ENCODE measurements at regions not wholly inside any gene's neighbourhood (a gene's known extent, or its start where the extent isn't known, plus 50 kb on each side); places are given as distances from the start of the nearest gene placed in this dataset.

DNA sequence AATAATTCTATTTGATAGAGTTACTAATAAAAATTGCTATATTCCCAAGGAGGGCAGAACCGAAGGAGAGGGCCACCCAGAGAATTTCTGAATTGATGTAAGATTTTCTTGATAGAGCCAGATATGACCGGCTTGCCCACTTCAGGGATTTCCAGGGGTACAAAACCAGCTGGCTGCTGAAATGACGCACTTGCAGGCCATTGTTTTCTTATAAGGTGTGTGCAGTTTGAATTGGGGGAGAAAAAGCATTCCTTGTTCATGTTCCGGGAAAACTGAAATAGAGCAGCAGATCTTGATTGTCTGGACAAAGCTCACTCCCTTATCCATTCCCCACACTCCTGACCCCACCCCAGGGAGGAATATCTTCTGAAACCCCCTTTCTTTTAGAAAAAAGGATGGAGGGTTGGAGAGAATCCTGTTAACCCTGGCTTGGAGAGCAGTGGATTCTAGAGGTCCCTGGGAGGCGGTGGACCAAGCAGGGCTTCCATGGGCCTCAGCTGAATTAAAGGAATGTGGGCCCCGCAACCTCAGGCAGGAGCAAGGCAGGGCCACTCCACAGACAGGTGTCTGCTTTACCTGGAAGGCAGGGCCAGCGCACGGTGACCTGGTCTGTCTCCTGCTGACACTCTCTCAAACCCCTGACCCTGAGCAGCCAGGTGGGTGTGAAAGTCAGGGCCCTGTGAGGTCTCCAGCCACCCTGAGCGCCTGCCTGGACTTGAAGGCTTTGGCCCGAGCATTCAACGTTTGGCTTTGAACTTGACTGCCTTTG, 96.4 kb downstream of the TMEM170B start:
- TF ChIP-seq, protein P1, sequence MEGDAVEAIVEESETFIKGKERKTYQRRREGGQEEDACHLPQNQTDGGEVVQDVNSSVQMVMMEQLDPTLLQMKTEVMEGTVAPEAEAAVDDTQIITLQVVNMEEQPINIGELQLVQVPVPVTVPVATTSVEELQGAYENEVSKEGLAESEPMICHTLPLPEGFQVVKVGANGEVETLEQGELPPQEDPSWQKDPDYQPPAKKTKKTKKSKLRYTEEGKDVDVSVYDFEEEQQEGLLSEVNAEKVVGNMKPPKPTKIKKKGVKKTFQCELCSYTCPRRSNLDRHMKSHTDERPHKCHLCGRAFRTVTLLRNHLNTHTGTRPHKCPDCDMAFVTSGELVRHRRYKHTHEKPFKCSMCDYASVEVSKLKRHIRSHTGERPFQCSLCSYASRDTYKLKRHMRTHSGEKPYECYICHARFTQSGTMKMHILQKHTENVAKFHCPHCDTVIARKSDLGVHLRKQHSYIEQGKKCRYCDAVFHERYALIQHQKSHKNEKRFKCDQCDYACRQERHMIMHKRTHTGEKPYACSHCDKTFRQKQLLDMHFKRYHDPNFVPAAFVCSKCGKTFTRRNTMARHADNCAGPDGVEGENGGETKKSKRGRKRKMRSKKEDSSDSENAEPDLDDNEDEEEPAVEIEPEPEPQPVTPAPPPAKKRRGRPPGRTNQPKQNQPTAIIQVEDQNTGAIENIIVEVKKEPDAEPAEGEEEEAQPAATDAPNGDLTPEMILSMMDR (conservative IDR thresholded peaks at IDR 0.05) = no peak
- TF ChIP-seq ZFX (IDR thresholded peaks at IDR 0.05) = no peak
- H3K27ac ChIP-seq = no peak overlapping the region

DNA sequence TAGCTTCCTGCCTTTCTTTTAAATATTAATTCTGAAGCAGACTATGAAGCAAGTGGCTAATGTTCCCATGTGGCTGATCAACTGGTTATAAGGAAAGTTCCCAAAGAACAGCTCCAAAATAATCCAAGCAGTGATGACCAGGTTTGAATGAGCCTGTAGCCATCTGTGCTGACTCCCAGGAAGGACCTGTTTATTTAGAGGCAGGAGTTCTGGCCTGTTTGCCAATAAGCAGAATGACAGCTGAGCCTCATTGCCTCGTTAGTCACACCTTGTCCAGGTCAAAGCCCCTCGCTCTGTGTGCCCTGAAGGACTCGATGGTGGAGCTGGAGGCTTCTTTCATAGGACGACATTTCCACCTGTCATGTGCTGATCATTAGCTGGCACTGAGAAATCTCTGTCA, 97.4 kb downstream of the TMEM170B start:
- no peak overlapping the region for H3K27ac ChIP-seq
- TF ChIP-seq, protein P1 (conservative IDR thresholded peaks at IDR 0.05) = no peak
- no peak for TF ChIP-seq ZFX (IDR thresholded peaks at IDR 0.05)

DNA sequence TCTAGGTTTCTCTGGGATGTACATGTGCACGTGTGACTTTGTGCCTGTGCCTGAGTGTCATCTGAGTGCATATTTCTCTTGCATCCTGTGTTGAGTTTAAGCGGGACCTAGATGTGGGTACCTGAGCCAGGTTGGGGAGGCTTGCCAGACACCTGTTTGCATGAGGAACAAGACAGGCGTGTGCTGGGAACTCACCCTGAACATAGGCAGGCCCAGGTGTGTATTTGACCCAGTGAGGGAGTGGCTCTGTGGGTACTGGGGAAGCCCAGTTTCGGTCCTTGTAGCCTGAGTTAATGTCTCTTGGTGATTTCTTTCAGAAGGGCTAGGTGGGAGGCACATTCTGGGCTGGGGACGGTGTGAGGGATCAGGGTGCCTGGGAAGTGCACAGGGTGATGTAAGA, 98.6 kb downstream of the TMEM170B start:
- no peak overlapping the region for H3K27ac ChIP-seq
- TF ChIP-seq, protein P1 (conservative IDR thresholded peaks at IDR 0.05) = no peak
- TF ChIP-seq ZFX (IDR thresholded peaks at IDR 0.05) = no peak

DNA sequence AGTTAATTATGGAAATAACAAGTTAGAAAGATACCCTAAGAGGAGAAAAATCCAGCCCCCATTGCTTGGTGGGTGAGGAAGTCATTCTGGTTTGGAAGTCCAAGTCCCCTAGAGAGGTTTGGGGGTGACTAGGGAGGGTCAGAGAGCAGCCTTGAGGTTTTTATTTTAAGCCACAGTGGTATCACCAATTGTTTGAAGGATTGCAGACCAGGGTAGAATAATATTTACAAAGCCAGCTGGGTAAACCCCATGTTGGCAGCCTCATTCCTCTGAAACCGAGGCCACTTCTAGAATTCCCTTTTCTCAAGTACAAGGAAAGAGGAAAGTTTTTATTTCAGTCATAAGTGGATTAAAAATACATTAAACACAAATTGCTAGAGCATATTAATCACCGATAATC, 99.7 kb downstream of the TMEM170B start:
- no peak overlapping the region for H3K27ac ChIP-seq
- TF ChIP-seq ZFX (IDR thresholded peaks at IDR 0.05) = no peak
- TF ChIP-seq, protein P1 (conservative IDR thresholded peaks at IDR 0.05) = no peak

DNA sequence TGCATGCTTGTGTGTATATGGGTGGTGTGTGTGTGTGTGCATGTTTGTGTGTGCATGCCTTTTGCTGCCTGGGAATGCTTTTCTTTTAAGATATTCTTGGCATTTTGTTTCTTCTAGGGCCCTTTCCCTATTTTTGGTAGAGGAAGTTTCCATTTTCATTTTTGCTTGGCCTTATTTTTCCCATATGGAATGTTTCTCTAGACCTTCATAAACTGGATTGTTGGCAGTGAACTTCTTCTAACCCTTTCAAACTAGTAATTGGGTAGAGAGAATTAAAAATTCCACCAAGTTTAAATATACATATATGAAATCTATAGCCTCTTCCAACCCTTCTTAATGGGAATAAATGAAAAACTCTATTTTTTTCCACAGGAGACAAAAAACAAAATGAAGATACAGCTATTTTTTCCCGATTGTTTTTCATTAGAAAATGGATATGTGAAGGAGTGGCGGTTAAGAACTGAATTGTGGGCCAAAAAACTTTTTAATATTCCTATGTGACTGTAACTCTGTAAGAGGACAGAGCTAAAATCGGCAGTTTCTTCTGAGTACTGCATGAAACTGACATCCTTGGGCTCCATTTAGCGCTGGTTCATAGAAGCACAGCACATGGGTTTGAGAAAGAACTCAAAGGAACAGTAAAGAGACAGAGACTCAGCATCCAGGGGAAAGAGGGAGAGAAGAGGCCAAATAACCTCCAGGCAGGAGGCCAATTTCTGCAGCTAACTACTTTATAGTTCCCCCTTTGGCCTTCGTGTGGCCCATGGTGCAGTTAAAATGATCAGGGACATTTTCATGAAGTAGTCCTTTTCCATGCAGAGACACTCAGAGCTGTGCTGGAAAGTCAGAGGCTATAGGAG, 102.1 kb downstream of the TMEM170B start:
- TF ChIP-seq, protein P1 (conservative IDR thresholded peaks at IDR 0.05) = no peak

DNA sequence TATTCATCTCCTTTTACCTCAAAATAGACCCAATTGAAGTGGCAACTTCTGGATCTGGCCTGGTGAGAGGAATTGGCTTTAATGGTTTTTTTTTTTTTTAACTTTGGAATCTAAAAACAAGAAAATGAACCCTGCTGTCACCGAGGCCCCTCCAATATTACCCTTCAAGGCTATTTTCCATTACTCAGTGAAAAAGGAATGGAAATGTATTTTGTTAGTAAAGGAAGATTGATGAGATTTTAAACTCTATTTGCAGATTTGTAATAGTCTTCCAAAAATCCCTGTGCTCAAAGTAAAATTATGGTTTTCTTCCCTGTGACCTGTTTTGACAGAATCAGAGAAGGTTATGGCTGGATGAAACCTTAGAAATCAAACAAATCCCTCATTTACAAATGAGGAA, 102.9 kb downstream of the TMEM170B start:
- no peak overlapping the region for H3K27ac ChIP-seq
- no peak for TF ChIP-seq ZFX (IDR thresholded peaks at IDR 0.05)

More for the DNA sequence above, 102.1 kb downstream of the TMEM170B start:
- H3K27ac ChIP-seq = no peak overlapping the region

DNA sequence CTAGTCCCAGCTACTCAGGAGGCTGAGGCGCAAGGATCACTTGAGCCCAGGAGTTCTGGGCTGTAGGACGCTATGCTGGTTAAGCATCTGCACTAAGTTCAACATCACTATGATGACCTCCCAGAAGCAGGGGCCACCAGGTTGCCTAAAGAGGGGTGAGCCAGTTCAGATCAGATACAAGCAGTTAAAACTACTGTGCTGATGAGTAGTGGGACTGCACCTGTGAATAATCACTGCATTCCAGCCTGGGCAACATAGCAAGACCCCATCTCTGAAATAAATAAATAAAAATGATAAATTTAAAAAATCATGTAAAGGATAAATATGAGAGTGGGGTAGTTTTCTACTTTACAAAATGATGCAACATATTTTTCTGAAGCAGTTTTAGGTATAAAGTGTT, 106.5 kb downstream of the TMEM170B start:
- no peak overlapping the region for H3K27ac ChIP-seq
- TF ChIP-seq ZFX (IDR thresholded peaks at IDR 0.05) = no peak

DNA sequence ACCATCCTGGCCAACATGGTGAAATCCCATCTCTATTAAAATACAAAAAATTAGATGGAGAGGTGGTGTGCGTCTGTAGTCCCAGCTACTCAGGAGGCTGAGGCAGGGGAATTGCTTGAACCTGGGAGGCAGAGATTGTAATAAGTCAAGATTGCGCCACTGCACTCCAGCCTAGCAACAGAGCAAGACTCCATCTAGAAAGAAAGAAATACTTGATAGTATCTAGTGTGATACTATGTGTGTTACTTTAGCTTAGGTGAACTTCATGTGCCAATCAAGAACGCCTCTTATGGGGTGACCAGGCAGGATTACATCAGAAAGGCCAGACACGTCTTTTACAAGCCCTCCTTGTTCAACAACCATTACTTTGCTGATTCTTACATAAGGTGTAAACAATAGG, 107.1 kb downstream of the TMEM170B start:
- TF ChIP-seq ZFX (IDR thresholded peaks at IDR 0.05) = no peak
- TF ChIP-seq, protein P1 (conservative IDR thresholded peaks at IDR 0.05) = no peak
- H3K27ac ChIP-seq = no peak overlapping the region

All from C4-2B (cell line).